ENCODE measurements at regions not wholly inside any gene's neighbourhood (a gene's known extent, or its start where the extent isn't known, plus 50 kb on each side); places are given as distances from the start of the nearest gene placed in this dataset.

DNA sequence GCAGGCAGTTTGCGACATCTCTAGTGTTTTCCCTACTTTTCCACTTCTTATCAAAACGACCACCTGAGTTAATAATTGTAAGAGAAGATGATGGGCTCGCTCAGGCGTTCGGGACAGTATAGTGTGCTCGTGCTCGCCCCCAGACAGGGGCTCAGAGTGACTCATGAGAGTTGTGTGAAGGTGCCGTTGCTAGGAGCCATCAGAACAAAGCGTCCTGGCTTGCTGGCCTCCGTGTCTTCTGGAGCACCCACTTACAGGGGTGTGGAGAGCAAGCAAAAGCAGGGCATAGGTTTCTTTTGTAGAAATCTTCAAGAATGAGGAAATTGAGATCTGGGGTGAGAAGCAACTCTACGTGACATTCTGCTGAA, 73.0 kb upstream of the ADGRG2 start:
- no peak for DNase-seq (ENCODE audit: low read depth)
- TF ChIP-seq, protein P1, sequence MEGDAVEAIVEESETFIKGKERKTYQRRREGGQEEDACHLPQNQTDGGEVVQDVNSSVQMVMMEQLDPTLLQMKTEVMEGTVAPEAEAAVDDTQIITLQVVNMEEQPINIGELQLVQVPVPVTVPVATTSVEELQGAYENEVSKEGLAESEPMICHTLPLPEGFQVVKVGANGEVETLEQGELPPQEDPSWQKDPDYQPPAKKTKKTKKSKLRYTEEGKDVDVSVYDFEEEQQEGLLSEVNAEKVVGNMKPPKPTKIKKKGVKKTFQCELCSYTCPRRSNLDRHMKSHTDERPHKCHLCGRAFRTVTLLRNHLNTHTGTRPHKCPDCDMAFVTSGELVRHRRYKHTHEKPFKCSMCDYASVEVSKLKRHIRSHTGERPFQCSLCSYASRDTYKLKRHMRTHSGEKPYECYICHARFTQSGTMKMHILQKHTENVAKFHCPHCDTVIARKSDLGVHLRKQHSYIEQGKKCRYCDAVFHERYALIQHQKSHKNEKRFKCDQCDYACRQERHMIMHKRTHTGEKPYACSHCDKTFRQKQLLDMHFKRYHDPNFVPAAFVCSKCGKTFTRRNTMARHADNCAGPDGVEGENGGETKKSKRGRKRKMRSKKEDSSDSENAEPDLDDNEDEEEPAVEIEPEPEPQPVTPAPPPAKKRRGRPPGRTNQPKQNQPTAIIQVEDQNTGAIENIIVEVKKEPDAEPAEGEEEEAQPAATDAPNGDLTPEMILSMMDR (conservative IDR thresholded peaks at IDR 0.05; ENCODE audit: low read depth, low read length) = no peak
- H3K4me3 ChIP-seq (ENCODE audit: low read length) = no peak overlapping the region

DNA sequence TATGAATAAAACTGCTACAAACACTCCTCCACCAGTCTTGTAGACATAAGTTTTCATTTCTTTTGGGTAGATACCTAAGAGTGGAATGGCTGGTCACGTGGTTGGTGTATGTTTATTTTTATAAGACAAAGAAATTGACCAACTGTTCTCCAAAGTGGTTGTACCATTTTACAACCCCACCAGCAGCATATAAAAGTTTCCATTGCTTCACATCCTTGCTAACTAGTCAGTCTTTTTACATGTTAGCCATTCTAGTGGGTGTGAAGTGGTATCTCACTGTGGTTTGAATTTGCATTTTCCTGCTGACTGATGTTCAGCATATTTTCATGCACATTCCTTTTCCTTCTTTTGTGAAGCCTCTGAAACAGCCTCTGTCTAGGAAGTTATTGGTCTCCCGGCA, 76.2 kb upstream of the ADGRG2 start:
- TF ChIP-seq, protein P1 (conservative IDR thresholded peaks at IDR 0.05; ENCODE audit: low read depth, low read length) = no peak
- DNase-seq (ENCODE audit: low read depth) = no peak

DNA sequence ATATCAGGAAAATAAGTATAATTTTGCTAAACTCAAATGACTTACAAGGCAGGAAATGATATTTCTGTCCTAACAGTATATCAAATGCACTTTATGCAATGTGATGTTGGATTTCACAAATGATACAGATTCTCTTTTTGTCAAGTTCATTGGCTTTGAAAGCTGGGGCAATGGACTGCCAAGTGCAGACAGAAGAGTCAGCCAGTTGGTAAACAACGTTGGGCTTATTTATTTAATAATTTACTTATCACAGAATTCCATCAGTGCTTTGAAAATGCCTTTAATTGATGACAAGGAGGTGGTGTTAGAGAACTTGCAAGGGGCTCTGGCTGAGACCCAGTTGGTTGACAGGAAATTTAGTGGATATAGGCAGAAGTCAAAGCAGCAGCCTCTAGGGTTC, 79.9 kb upstream of the ADGRG2 start:
- TF ChIP-seq, protein P1 (conservative IDR thresholded peaks at IDR 0.05; ENCODE audit: low read depth, low read length) = no peak
- no peak overlapping the region for H3K4me3 ChIP-seq (ENCODE audit: low read length)
- DNase-seq (ENCODE audit: low read depth) = no peak

More for the DNA sequence above, 76.2 kb upstream of the ADGRG2 start:
- no peak overlapping the region for H3K4me3 ChIP-seq (ENCODE audit: low read length)

DNA sequence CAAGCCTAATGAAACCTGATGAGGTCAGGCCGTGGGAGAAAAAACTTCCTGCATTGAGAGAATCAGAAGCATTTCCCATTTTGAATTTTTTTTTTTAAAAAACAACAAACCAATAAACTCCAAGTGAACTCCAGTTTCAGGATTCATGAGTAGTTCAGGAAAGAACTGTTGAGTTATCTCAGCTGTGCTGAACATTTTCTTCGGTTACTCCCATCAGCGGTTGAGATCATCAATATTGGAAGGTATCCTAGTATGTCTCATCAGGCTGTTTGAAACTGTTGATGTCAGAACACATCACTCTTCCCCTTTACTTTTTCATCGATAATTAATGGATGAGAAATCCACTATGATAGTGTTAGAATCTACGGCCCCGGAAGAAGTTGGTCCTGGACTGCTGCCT, 82.4 kb upstream of the ADGRG2 start:
- TF ChIP-seq, protein P1 (conservative IDR thresholded peaks at IDR 0.05; ENCODE audit: low read depth, low read length) = no peak
- no peak for DNase-seq (ENCODE audit: low read depth)
- no peak overlapping the region for H3K4me3 ChIP-seq (ENCODE audit: low read length)

DNA sequence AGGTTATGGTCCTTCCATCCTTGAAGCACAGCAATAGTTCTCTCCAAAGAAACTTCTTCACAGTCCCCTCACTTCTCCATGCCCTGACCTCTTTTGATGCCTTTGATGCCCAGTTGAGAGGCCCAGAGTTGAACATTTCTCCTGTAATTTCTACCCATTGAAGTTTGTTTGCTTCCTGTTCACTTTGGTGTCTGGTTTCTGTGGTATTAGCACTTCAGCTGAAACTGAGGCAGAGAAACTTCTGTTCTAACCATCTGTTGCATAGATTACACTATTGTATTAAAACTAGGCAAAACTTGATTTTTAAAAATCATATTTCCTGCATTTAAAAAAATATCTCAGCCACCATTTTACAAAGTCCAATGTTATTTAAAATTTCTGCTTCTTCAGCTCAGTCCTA, 89.8 kb upstream of the ADGRG2 start:
- TF ChIP-seq, protein P1 (conservative IDR thresholded peaks at IDR 0.05; ENCODE audit: low read depth, low read length) = no peak
- no peak for DNase-seq (ENCODE audit: low read depth)
- no peak overlapping the region for H3K4me3 ChIP-seq (ENCODE audit: low read length)

DNA sequence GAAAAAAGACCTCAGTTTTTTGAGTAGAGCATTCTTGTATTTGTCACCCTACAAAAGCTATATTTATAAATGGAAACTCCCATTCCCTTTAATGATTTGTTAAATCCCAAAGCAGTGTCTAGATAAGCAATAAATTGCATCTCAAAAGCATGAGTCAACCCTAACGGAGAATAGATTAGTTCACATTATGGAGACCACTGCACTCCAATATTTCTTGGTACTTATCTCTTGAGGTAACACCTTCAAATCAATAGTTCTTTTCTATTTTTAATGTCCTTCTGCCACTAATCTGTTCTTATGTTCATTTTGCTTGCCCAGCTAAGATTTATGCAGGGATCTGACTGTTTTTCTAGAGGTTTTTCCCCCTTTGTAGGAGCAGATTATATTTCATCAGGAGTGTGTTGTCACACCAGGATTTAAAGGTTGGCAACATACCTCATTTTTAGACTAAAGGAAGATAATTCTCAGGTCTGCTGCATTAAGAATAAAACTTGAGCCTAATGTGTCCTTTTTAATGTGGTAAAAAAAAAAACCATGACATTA, 91.4 kb upstream of the ADGRG2 start:
- DNase-seq (ENCODE audit: low read depth) = no peak
- TF ChIP-seq, protein P1 (conservative IDR thresholded peaks at IDR 0.05; ENCODE audit: low read depth, low read length) = no peak
- no peak overlapping the region for H3K4me3 ChIP-seq (ENCODE audit: low read length)

DNA sequence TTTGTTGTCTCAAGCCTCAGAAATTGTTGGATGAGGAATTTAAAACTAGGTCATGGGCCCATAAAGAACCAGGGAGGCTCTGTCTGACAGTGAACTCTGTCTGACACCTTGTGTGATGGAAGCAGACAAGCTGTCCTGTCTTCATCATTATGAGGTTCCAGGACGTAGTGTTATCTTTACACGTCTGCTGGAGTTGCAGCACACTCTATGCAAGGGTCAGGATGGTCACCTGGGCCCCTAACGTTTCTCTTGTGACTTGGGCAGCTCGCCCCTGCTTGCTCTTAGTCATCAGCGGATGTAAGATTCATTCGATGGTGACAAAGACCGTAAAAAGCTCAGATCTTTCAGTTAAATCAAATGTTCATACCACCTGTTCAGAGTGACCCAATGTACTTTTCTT, 92.0 kb upstream of the ADGRG2 start:
- no peak overlapping the region for H3K4me3 ChIP-seq (ENCODE audit: low read length)
- TF ChIP-seq, protein P1 (conservative IDR thresholded peaks at IDR 0.05; ENCODE audit: low read depth, low read length) = no peak
- DNase-seq (ENCODE audit: low read depth) = no peak

All from retinal pigment epithelial cell (primary cell).